ENCODE measurements at regions not wholly inside any gene's neighbourhood (a gene's known extent, or its start where the extent isn't known, plus 50 kb on each side); places are given as distances from the start of the nearest gene placed in this dataset.

- WGBS, 4 donors, result 61 to 86% (median 79%) methylated on average over 5 to 17 of the region's 17 CpGs
- H3K27ac ChIP-seq, result no peak overlapping the region
- H3K36me3 ChIP-seq (replicated peaks in 1 of 2), result no peaks in the 10 kb centered on the region
- H3K4me3 ChIP-seq, result no peak overlapping the region
- H3K4me1 ChIP-seq (replicated peaks in 1 of 2), result no peaks in the 10 kb centered on the region
- H3K27me3 ChIP-seq, result no peaks in the 10 kb centered on the region
- peaks cover 0 to 7% (median 0%) of the 10 kb centered on the region in 3 donors for H3K9me3 ChIP-seq (replicated peaks in 1 of 3)
- TF ChIP-seq POLR2A (IDR thresholded peaks at IDR 0.05), result no peak
- TF ChIP-seq CTCF (IDR thresholded peaks at IDR 0.05), result no peak
- peak in 5 of 7 donors; percentile 21 to 60 (median 42) for DNase-seq
- intact Hi-C loops (cut with DNase I), result no loop called here
Observed at GRCh38 chr2:240355001-240355891, 80.2 kb upstream of the GPC1 start.

- no peak for TF ChIP-seq POLR2A (IDR thresholded peaks at IDR 0.05)
- TF ChIP-seq CTCF (IDR thresholded peaks at IDR 0.05), result no peak
- Histone ChIP-seq H3K36me3 (replicated peaks in 1 of 2) (no peaks in the 10 kb centered on the region), H3K27me3 (no peaks in the 10 kb centered on the region), H3K27ac (no peak overlapping the region), H3K9me3 (replicated peaks in 1 of 3) (peaks cover 0 to 14% (median 0%) of the 10 kb centered on the region in 3 donors), H3K4me1 (replicated peaks in 1 of 2) (no peaks in the 10 kb centered on the region), H3K4me3 (no peak overlapping the region)
- DNase-seq, result peak in 1 of 7 donors; percentile 4
- intact Hi-C loops (cut with DNase I), result no loop called here
- WGBS, 4 donors, result 92 to 94% (median 94%) methylated on average over 11 to 17 of the region's 17 CpGs
Observed at GRCh38 chr2:240355962-240356361, 79.5 kb upstream of the GPC1 start.

- no peak overlapping the region for H3K4me3 ChIP-seq
- DNase-seq, result peak in 1 of 7 donors; percentile 4
- H3K36me3 ChIP-seq (replicated peaks in 1 of 2), result no peaks in the 10 kb centered on the region
- H3K27ac ChIP-seq, result no peak overlapping the region
- 86 to 90% (median 88%) methylated on average over 25 to 26 of the region's 26 CpGs for WGBS, 4 donors
- intact Hi-C loops (cut with DNase I), result no loop called here
- H3K27me3 ChIP-seq, result no peaks in the 10 kb centered on the region
- TF ChIP-seq CTCF (IDR thresholded peaks at IDR 0.05), result no peak
- no peak for TF ChIP-seq POLR2A (IDR thresholded peaks at IDR 0.05)
- no peaks in the 10 kb centered on the region for H3K4me1 ChIP-seq (replicated peaks in 1 of 2)
- H3K9me3 ChIP-seq (replicated peaks in 1 of 3), result peaks cover 0 to 17% (median 0%) of the 10 kb centered on the region in 3 donors
Observed at GRCh38 chr2:240356700-240357640, 78.5 kb upstream of the GPC1 start.

GRCh38 chr2:240357641-240358012, 77.8 kb upstream of the GPC1 start:
- TF ChIP-seq CTCF (IDR thresholded peaks at IDR 0.05) (no peak), POLR2A (IDR thresholded peaks at IDR 0.05) (no peak)

More at GRCh38 chr2:240357641-240358012, 77.8 kb upstream of the GPC1 start:
- DNase-seq, result no peak
- intact Hi-C loops (cut with DNase I), result no loop called here
- no peaks in the 10 kb centered on the region for H3K36me3 ChIP-seq (replicated peaks in 1 of 2)
- H3K9me3 ChIP-seq (replicated peaks in 1 of 3), result peaks cover 0 to 17% (median 0%) of the 10 kb centered on the region in 3 donors
- no peaks in the 10 kb centered on the region for H3K4me1 ChIP-seq (replicated peaks in 1 of 2)
- WGBS, 4 donors, result 81 to 95% (median 88%) methylated on average over 4 of the region's 4 CpGs
- no peaks in the 10 kb centered on the region for H3K27me3 ChIP-seq
- H3K4me3 ChIP-seq, result no peak overlapping the region
- no peak overlapping the region for H3K27ac ChIP-seq
